ENCODE measurements at regions not wholly inside any gene's neighbourhood (a gene's known extent, or its start where the extent isn't known, plus 50 kb on each side); places are given as distances from the start of the nearest gene placed in this dataset.

- Mint-ChIP-seq H3K9me3 (no peaks in the 10 kb centered on the region), H3K27ac (no peak overlapping the region), H3K36me3 (no peaks in the 10 kb centered on the region), H3K4me1 (no peaks in the 10 kb centered on the region), H3K27me3 (no peaks in the 10 kb centered on the region), H3K4me3 (no peak overlapping the region)
- no peak for DNase-seq
- CTCF ChIA-PET, result no interaction called here
These were observed 115.5 kb downstream of the CARTPT start for GRCh38 chr5:71834601-71835000.

- Mint-ChIP-seq H3K36me3 (no peaks in the 10 kb centered on the region), H3K27me3 (no peaks in the 10 kb centered on the region), H3K4me1 (no peaks in the 10 kb centered on the region), H3K4me3 (no peak overlapping the region), H3K9me3 (no peaks in the 10 kb centered on the region), H3K27ac (no peak overlapping the region)
- DNase-seq, result no peak
- CTCF ChIA-PET, result no interaction called here
These were observed 117.0 kb downstream of the CARTPT start for GRCh38 chr5:71836084-71836483.

DNA sequence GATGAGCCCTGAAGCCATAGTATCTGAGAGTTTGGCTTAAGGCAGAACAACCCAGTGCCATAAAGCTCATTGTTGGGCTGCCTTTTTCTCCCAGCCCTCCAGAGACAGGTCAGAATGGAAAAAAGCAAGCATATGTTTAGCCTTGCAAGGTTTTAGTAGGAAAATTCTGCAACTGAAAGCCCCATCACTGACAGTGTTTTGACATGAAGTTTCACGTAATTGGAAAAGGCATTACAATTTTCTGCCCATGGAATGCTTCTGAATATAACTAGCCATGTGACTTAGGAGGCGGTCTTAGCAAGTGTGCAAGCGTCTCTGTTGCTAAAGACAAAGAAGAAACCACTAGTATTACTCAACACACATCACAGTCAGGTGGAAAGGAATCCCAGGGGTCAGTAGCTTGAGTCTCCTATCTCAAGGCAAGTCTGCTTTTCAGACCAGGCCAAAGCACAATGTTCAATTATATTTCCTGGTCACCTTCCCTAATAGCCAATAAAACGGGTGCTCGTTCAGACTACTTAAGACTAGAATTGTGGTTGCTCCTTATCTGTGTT lies 117.6 kb downstream of the CARTPT start:
- Mint-ChIP-seq H3K27ac (no peak overlapping the region), H3K9me3 (no peaks in the 10 kb centered on the region), H3K4me1 (no peaks in the 10 kb centered on the region), H3K27me3 (no peaks in the 10 kb centered on the region), H3K4me3 (no peak overlapping the region), H3K36me3 (no peaks in the 10 kb centered on the region)
- CTCF ChIA-PET, result no interaction called here
- no peak for DNase-seq

GRCh38 chr5:71838286-71838685 lies 119.2 kb downstream of the CARTPT start:
- CTCF ChIA-PET, result no interaction called here
- Mint-ChIP-seq H3K9me3 (no peaks in the 10 kb centered on the region), H3K4me1 (no peaks in the 10 kb centered on the region), H3K27me3 (no peaks in the 10 kb centered on the region), H3K36me3 (no peaks in the 10 kb centered on the region), H3K27ac (no peak overlapping the region), H3K4me3 (no peak overlapping the region)
- DNase-seq, result no peak

DNA sequence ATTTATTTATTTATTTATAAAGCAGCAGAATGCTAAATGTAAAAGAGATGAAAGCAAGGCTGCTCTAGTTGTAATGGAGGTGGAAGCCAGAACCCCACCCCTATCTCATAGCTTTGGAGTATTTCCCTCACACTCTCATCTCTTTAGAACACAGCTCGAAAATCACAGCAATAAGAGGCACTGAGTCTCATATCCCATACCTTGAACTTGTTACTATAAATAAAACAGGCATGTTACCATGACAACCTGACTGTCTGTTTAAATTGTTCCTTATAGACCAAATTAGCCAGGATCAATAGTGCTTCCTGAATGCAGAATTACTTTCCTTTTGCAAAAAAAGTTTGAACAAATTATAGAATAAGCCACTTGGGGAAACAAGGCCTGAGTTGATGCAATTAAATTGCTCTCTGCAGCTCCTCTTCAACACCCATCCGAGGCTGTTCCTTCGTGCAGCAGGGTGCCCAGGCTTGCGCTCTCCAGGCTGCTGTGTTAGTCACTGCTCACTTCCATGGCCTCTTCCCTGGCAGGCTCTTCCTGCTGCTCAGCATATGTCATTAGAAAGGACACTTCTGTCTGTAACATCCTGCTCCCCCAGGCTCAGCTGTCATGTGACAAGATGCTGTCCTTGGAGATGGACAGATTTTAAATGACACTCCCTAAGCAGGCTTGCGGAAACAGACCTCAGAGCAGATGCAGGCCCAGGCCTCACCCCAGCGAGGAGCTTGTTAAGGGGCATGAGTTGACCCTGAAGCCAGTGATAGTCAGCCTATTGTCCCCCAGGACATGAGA lies 120.2 kb downstream of the CARTPT start:
- H3K27me3 Mint-ChIP-seq, result no peaks in the 10 kb centered on the region
- CTCF ChIA-PET, result no interaction called here
- no peaks in the 10 kb centered on the region for H3K36me3 Mint-ChIP-seq
- H3K9me3 Mint-ChIP-seq, result no peaks in the 10 kb centered on the region
- no peak overlapping the region for H3K27ac Mint-ChIP-seq
- H3K4me1 Mint-ChIP-seq, result no peaks in the 10 kb centered on the region
- no peak for DNase-seq
- H3K4me3 Mint-ChIP-seq, result no peak overlapping the region

GRCh38 chr5:71841107-71841506 lies 122.0 kb downstream of the CARTPT start:
- Mint-ChIP-seq H3K27me3 (no peaks in the 10 kb centered on the region), H3K9me3 (no peaks in the 10 kb centered on the region), H3K4me3 (no peak overlapping the region), H3K36me3 (no peaks in the 10 kb centered on the region), H3K4me1 (no peaks in the 10 kb centered on the region), H3K27ac (no peak overlapping the region)
- CTCF ChIA-PET, result no interaction called here
- DNase-seq, result no peak

DNA sequence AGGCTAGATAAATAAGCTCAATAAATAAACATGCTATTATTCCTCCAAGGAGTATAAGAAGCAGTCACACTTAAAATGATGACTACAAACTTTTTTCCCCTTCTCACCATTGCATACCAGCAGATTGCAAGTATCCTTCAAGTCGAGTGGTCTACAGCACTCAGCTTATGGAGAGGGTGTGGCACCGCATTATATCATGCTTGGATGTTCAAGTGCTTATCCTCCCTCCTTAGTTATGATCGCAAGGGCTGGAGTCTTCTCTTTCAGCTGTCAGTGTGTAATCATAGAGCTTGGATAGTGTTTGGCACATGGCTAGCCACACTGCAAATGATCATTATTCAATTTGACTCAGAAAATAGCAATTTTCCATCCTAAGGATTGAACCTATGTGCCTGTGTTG lies 124.0 kb downstream of the CARTPT start:
- no peaks in the 10 kb centered on the region for H3K4me1 Mint-ChIP-seq
- H3K9me3 Mint-ChIP-seq, result no peaks in the 10 kb centered on the region
- no peaks in the 10 kb centered on the region for H3K27me3 Mint-ChIP-seq
- H3K27ac Mint-ChIP-seq, result no peak overlapping the region
- CTCF ChIA-PET, result no interaction called here
- no peaks in the 10 kb centered on the region for H3K36me3 Mint-ChIP-seq
- no peak overlapping the region for H3K4me3 Mint-ChIP-seq
- DNase-seq, result no peak

DNA sequence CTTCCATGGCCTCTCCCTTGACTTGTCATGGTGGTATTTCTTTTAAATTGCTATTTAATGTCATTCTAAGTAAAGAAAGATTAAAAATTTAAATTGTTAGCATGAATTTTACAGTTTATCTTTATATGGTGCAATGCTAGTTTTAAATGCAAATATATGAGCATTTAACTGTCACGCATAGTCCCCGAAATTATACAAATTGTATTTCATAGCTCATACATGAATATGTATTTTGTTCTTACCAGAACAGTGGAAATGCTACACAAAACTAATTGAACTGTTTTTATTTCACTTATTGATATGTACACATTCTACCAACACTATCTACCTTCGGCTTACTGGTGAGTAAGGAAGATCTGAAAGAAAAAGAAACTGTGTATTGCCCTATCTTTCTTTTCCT lies 125.8 kb downstream of the CARTPT start:
- no peaks in the 10 kb centered on the region for H3K4me1 Mint-ChIP-seq
- H3K9me3 Mint-ChIP-seq, result peaks cover 10% of the 10 kb centered on the region
- no peaks in the 10 kb centered on the region for H3K27me3 Mint-ChIP-seq
- CTCF ChIA-PET, result no interaction called here
- no peaks in the 10 kb centered on the region for H3K36me3 Mint-ChIP-seq
- no peak overlapping the region for H3K4me3 Mint-ChIP-seq
- no peak for DNase-seq
- H3K27ac Mint-ChIP-seq, result no peak overlapping the region

- Mint-ChIP-seq H3K27ac (no peak overlapping the region), H3K4me3 (no peak overlapping the region), H3K9me3 (no peaks in the 10 kb centered on the region), H3K4me1 (no peaks in the 10 kb centered on the region), H3K27me3 (peaks cover 29% of the 10 kb centered on the region), H3K36me3 (no peaks in the 10 kb centered on the region)
- CTCF ChIA-PET, result interaction anchor here (0.7 kb wide), 1 partner anchor 148 kb away, joined by 4 read pairs; no protein-coding TSS in a partner anchor
- no peak for DNase-seq
These were observed 140.4 kb downstream of the CARTPT start for GRCh38 chr5:71859515-71859914.

DNA sequence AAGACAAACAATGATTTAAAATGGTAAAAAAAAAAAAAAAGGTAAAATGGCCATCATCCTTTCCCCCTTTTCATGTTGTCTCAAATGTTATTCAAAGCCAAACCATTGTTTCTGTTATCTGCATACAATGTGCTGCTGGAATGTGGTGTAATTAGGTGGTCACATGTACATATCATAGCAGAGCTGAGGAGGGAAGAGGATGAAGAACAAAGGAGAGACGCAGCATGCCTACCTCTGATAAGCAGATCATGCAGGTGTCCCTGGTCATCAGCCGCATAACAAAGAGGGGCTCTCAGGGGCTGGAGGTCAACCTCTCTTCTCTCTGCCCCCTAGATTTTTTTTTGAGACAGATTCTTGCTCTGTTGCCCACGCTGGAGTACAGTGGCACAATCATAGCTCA lies 141.0 kb downstream of the CARTPT start:
- CTCF ChIA-PET, result interaction anchor here (0.7 kb wide), 1 partner anchor 148 kb away, joined by 4 read pairs; no protein-coding TSS in a partner anchor
- Mint-ChIP-seq H3K9me3 (no peaks in the 10 kb centered on the region), H3K27ac (no peak overlapping the region), H3K4me1 (no peaks in the 10 kb centered on the region), H3K36me3 (no peaks in the 10 kb centered on the region), H3K4me3 (no peak overlapping the region), H3K27me3 (peaks cover 29% of the 10 kb centered on the region)
- DNase-seq, result no peak

DNA sequence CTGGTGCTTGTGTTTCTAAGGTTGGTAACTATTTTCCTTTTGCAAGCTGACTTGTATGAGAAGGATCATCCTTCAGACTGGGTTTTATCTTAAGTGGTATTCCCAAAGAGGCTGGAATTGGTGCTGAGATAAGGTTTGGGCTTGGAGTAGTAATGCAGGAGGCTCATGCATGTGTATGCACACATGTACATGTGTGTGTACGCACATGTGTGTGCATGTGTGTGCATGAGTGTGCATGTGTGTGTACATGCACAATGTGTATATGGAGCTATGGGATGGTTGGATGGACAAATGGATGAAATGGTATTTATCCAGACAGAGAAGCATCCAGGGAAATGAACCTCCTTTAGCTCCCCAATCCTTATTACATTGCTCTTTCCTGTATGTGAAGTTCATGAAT lies 142.6 kb downstream of the CARTPT start:
- no peak overlapping the region for H3K27ac Mint-ChIP-seq
- peaks cover 29% of the 10 kb centered on the region for H3K27me3 Mint-ChIP-seq
- H3K4me1 Mint-ChIP-seq, result no peaks in the 10 kb centered on the region
- CTCF ChIA-PET, result no interaction called here
- no peak for DNase-seq
- H3K9me3 Mint-ChIP-seq, result no peaks in the 10 kb centered on the region
- H3K4me3 Mint-ChIP-seq, result no peak overlapping the region
- no peaks in the 10 kb centered on the region for H3K36me3 Mint-ChIP-seq

DNA sequence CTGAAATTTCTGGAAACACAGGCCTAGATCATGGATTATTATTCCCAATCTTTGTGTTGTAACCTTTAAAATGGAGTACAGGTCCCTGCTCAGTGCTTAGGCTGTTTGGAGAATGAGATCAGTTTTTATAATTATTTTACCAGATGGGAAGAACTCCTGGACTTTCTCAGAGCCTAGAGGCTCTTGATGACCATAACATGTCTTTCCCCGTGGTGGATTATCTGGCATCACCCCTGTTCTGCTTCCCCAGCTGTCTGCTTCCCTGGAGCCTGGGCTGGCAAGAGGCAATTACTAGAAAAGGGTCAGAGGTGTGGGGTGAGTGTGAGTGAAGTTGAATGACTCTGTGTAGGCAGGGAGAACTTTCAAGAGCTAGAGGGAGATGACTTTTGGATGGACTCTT lies 143.0 kb downstream of the CARTPT start:
- H3K4me1 Mint-ChIP-seq, result no peaks in the 10 kb centered on the region
- H3K9me3 Mint-ChIP-seq, result no peaks in the 10 kb centered on the region
- CTCF ChIA-PET, result no interaction called here
- H3K27me3 Mint-ChIP-seq, result peaks cover 29% of the 10 kb centered on the region
- no peak overlapping the region for H3K27ac Mint-ChIP-seq
- H3K36me3 Mint-ChIP-seq, result no peaks in the 10 kb centered on the region
- no peak overlapping the region for H3K4me3 Mint-ChIP-seq
- DNase-seq, result no peak

GRCh38 chr5:71862507-71863060 lies 143.5 kb downstream of the CARTPT start:
- no peaks in the 10 kb centered on the region for H3K4me1 Mint-ChIP-seq
- peaks cover 29% of the 10 kb centered on the region for H3K27me3 Mint-ChIP-seq
- DNase-seq, result no peak
- H3K9me3 Mint-ChIP-seq, result no peaks in the 10 kb centered on the region
- CTCF ChIA-PET, result no interaction called here
- H3K36me3 Mint-ChIP-seq, result no peaks in the 10 kb centered on the region
- H3K27ac Mint-ChIP-seq, result no peak overlapping the region
- no peak overlapping the region for H3K4me3 Mint-ChIP-seq

DNA sequence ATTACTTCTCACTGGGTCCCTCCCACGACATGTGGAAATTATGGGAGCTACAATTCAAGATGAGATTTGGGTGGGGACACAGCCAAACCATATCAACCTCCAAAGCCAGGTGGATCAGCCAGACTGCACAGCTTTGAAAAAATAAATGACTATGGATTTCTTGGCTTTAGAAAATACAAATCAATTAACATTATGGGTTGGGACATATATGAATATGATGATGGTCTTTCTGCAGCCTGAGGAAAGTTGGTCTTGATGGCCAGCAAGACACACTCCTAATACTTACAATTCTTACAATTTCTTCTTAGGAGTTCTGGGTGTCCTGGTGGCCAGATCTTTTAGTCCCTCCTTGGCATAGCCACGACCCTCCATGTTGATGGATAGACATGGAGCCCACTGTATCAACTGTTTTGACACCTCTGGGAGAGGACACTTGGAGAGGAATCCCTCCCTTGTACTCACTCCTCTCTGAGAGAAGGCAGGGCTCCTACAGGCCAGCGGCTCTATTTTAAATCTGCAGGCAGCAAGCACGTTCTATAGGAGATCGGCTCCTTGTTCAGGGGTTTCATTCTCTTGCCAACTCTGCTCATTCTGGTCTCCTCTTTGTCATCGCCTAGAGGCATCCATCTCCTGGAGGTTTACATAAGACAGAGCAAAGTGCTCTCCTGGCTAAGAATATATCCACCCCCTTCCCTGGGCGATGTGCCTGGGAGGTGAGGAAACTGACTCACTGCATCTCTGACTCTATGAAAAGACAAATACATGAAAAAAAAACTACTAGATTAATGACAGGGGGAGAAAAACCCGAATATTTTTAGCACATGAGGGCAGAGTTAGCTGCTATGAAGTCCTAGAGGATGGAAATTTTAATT lies 145.9 kb downstream of the CARTPT start:
- Mint-ChIP-seq H3K4me3 (no peak overlapping the region), H3K36me3 (no peaks in the 10 kb centered on the region), H3K4me1 (no peaks in the 10 kb centered on the region), H3K27me3 (peaks cover 24% of the 10 kb centered on the region), H3K27ac (no peak overlapping the region), H3K9me3 (no peaks in the 10 kb centered on the region)
- CTCF ChIA-PET, result interaction anchor here (0.6 kb wide), 1 partner anchor 551 kb away, joined by 3 read pairs; no protein-coding TSS in a partner anchor
- DNase-seq, result no peak
